Stimulated activated CD8-positive, alpha-beta memory T cell treated with anti-CD3 and anti-CD28 coated beads, Interleukin-12 subunit alpha, Interleukin-12 subunit beta, amount 100 ng/mL, for 1 hour (primary cell): ENCODE measurements at regions not wholly inside any gene's neighbourhood (a gene's known extent, or its start where the extent isn't known, plus 50 kb on each side); places are given as distances from the start of the nearest gene placed in this dataset.
"Not testable (repeated sequence)": the region's sequence is repeated elsewhere in the genome, so short reads cannot be mapped to it uniquely, and the experiment has no call there.

Experiments used
- DNase-seq: peaks from one replicate; pipeline ENCODE4 v3.0.0-alpha.2; 2020; ENCODE audit warnings: low read depth

GRCh38 chr3:106120356-106120755 lies 251.5 kb upstream of the CBLB start:
- DNase-seq: no peak

DNA sequence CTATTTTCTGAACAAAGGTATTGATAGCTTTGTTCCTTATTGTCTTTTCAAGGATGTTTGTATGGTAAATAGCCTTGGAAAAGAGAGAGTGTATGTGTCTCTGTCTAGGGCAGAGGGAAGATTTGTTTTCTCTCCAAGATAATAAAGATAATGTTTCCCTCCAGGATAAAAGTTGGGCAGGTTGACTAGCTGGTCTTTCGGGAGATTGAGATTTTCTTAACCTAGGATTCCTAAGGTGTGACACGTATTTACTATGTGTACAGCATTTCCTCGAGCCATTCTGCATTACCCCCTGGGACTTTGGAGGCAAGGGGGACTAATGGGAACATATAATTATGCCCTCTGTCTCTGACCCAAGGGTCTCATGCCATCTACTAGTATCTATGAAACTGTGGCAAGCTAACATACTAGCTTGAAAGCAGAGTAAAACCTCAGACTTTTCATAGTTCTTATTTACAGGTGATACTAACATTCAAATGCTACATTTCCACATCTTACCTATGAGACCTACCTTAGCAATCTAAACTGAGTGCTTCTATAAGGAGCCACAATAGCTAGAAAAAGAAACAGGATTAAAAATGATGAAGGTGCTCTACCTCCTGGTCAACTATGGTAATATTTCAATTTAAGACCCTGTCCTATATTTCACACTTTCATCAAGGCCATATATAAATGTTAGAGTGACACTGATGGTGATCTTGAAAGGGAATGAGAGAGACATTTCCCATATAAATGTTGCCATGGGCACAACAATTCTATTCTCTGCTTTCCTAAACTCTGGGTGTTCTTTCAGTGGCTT lies 252.9 kb upstream of the CBLB start:
- no peak for DNase-seq

DNA sequence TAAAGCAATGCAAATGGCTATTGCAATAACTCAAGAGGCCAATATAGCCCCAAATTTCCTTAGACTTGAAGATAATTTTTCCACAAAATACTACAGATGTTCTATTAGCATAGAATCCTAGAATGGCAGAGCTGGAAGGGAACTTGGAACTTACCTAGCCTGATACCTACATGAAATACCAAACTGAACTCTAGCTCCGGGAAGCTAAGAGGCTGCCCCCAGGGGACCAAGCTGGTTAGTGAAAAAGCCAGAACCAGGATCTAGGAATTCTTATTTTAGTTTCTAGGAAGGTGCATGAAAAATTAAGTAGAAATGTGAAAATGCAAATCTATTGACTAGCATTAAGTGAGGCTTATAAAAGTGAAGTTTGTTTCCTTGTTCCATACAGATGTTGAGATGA lies 256.0 kb upstream of the CBLB start:
- no peak for DNase-seq

- no peak for DNase-seq
These were observed 256.5 kb upstream of the CBLB start for GRCh38 chr3:106125321-106125720.

- no peak for DNase-seq
These were observed 257.4 kb upstream of the CBLB start for GRCh38 chr3:106126067-106126845.

DNA sequence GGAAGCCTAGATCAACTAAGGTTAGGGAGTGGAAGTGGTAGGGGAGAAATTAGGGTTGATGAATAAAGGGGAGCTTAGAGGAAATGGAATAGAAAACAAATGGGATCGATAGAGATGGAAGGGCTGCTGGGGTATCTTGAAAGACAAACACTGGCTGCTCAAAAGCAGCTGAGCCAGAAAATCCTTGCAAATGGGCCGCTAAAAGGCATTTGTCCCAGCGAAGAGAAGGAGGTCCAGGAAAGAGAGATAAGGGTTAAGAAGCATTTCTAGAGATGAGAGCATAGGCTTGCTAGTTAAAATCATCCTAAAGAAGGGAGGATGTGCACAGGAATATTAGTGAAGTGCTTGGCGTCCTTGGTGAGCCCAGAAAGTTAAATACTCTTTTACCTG lies 258.0 kb upstream of the CBLB start:
- DNase-seq: no peak

GRCh38 chr3:106129939-106130338 lies 261.1 kb upstream of the CBLB start:
- no peak for DNase-seq

- DNase-seq: no peak
These were observed 261.8 kb upstream of the CBLB start for GRCh38 chr3:106130384-106131198.

DNA sequence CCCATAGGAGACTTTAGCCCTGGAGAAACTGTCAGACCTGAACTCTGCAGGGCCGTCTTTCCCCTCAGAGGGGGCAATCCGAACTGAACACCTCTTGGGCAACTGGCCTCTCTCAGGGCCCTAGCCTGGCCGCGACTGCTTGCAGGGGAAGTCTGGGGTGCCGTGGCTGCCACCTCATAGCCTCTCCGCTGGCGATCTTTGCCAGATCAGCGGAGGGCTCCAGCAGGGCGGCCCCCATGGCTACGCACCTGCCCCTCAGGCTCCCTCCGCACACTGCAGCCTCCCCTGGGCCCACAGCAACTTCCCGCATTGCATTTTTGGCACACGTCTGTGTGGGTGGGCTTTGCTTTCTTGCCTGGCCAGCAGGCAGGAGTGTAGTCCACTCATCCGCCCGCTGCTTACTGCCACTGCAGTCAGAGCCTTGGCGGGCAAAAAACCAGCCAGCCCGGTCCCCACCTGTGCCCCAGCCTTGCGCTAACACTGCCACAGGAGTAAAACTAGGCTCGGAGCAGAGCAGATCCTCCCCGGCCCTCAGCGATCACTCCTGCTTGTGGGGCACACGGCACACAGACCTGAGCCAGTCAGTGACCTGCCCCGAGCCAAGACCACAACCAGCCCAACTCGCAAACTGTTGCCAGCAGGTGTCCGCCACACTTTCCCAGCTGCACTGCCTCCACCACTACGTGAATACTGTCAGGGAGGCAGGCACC lies 266.8 kb upstream of the CBLB start:
- no peak for DNase-seq

- no peak for DNase-seq
These were observed 271.0 kb upstream of the CBLB start for GRCh38 chr3:106139826-106140225.

DNA sequence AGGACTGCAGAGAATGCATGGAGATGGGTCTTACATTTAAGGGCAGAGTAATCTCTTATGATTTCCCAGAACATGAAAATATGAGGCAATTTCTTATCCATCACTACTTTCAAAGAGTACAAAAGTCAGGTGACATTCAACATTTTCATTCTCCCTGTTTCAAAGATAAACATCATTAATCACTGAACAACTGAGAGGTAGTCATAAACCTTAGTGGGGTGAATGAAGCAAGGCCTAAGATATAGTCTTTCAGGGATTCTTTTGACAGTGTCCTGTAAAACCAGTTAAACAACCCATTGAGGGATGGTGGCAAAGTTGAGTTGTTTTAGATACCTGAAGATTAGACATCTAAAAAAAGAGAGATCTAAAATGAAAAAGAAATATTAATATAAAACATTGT lies 271.6 kb upstream of the CBLB start:
- no peak for DNase-seq

DNA sequence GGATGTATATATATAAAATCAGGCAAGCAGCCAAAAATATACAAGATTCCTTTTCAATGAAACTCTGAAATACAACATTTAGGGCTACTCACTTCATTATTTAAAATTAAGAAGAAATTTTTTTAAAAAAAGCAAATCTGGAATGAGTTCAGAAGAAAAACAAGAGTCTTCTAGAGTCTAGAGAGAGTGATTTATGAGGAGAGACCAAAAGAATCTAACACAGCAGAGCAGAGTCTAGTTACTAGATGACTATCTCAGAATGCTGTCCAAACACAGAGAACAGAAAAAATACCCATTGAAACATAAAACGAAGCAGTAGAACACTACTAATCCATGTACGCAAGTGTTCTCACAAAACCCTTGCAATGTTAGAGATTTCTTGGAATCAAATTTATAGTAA lies 275.2 kb upstream of the CBLB start:
- DNase-seq: no peak

GRCh38 chr3:106148440-106149082 lies 279.7 kb upstream of the CBLB start:
- not testable (repeated sequence) for DNase-seq

DNA sequence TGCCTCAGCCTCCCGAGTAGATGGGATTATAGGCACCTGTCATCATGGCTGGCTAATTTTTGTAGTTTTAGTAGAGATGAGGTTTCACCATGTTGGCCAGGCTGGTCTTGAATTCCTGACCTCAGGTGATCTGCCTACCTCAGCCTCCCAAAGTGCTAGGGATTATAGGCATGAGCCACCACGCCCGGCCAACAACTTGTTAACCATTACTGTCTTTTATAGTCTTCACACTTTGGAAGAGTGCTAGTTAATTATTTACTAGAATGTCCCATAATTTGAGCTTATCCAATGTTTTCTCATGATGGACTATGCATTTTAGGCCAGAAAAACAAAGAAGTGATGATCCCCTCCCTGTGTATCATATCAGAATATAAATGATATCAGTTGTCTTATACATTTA lies 288.6 kb upstream of the CBLB start:
- no peak for DNase-seq

- DNase-seq: no peak
These were observed 291.6 kb upstream of the CBLB start for GRCh38 chr3:106160396-106160795.

GRCh38 chr3:106161246-106161645 lies 292.4 kb upstream of the CBLB start:
- DNase-seq: no peak

- no peak for DNase-seq
These were observed 298.9 kb upstream of the CBLB start for GRCh38 chr3:106167728-106168127.

DNA sequence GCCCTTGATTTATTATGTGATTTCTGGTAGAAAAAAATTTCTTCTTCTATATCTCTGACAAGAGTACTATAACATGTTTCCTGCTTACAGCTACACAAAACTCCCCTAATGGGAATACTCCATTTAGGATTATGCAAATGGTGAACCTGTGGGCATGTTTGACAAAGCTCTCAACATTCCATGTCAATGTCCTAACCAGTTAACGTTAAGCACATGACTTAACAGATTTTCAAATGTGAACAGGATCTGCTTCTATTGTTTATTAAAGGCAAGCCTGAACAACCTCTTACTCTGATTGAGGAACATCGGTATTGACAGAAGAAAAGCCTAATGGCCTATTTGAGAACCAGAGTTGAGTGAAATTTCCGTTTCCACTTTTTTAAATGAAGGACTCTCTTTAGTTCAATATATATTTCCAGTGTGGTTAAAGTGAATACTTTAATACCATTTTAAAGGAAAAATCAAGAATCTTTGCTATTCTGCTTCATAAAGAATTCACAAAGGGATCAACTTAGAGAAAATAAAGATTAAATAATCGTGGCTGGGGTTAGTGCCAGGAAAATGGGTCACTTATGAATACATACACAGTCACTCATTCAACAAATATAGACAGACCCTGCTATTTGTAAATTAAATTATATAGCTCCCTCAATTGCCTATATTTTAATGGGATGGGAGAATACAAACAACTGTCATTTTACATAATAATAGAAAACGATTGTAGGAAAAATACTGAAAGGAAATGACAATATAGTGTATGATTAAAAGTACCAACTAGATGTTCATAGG lies 300.3 kb upstream of the CBLB start:
- no peak for DNase-seq

- DNase-seq: no peak
These were observed 301.8 kb upstream of the CBLB start for GRCh38 chr3:106170636-106171035.

GRCh38 chr3:106172101-106172500 lies 303.3 kb upstream of the CBLB start:
- DNase-seq: no peak

- no peak for DNase-seq
These were observed 304.0 kb upstream of the CBLB start for GRCh38 chr3:106172780-106173179.
